ENCODE measurements at regions not wholly inside any gene's neighbourhood (a gene's known extent, or its start where the extent isn't known, plus 50 kb on each side); places are given as distances from the start of the nearest gene placed in this dataset.

DNA sequence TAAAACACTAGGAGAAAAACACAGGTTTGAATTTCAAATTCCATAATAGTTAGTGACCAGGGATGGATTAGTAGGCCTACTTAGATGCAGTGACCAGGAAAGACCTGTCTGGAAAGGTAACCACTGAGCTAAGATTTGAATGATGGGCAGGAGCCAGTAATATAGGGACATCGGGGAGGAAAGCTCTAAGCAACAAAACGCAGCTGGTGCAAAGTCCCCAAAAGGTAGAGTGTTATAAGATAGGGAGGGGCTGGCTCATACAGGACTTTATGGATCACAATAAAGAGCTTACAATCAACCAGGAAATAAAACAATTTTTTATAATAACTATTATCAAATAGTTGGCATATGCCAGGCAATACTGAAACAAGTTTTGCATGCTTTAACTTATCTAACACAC, 849.4 kb downstream of the LRRTM4 start:
- TF ChIP-seq CTCF (conservative IDR thresholded peaks at IDR 0.05 in 1 of 2, IDR thresholded peaks at IDR 0.05 in 1 of 2; ENCODE audit: low read depth in 1 of 2, low read length in 2 of 2) (no peak), EZH2 (IDR thresholded peaks at IDR 0.05; ENCODE audit: low read length, missing control alignments) (no peak)
